ENCODE measurements at regions not wholly inside any gene's neighbourhood (a gene's known extent, or its start where the extent isn't known, plus 50 kb on each side); places are given as distances from the start of the nearest gene placed in this dataset.

- TF ChIP-seq MAX (IDR thresholded peaks at IDR 0.05), result no peak
- TF ChIP-seq ATF3 (IDR thresholded peaks at IDR 0.05), result no peak
- TF ChIP-seq REST (IDR thresholded peaks at IDR 0.05), result no peak
- TF ChIP-seq YY1 (IDR thresholded peaks at IDR 0.05), result no peak
- no peak for TF ChIP-seq CTCF (IDR thresholded peaks at IDR 0.05; ENCODE audit: low read depth, low read length, missing input control)
- no peak for TF ChIP-seq RAD21 (IDR thresholded peaks at IDR 0.05)
- TF ChIP-seq ZBTB33 (IDR thresholded peaks at IDR 0.05), result no peak
- TF ChIP-seq SP1 (IDR thresholded peaks at IDR 0.05), result no peak
- no peak for TF ChIP-seq EGR1 (IDR thresholded peaks at IDR 0.05; ENCODE audit: low read depth in 2 of 2)
- no peak for TF ChIP-seq TAF1 (conservative IDR thresholded peaks at IDR 0.05)
- no peak for TF ChIP-seq RXRA (IDR thresholded peaks at IDR 0.05)
Observed at GRCh38 chr2:215685238-215685990, 249.5 kb upstream of the FN1 start.

Measured in liver (tissue), 3 donors.